NCI-H2107 treated with DMSO at 0.1 percent for 48 hours (cell line): ENCODE measurements at regions not wholly inside any gene's neighbourhood (a gene's known extent, or its start where the extent isn't known, plus 50 kb on each side); places are given as distances from the start of the nearest gene placed in this dataset.

Experiments used
- DNase-seq: peaks from one replicate; lab custom pipeline; 2025; ENCODE audit not compliant: unreplicated experiment; lab: John Stamatoyannopoulos, UW

DNA sequence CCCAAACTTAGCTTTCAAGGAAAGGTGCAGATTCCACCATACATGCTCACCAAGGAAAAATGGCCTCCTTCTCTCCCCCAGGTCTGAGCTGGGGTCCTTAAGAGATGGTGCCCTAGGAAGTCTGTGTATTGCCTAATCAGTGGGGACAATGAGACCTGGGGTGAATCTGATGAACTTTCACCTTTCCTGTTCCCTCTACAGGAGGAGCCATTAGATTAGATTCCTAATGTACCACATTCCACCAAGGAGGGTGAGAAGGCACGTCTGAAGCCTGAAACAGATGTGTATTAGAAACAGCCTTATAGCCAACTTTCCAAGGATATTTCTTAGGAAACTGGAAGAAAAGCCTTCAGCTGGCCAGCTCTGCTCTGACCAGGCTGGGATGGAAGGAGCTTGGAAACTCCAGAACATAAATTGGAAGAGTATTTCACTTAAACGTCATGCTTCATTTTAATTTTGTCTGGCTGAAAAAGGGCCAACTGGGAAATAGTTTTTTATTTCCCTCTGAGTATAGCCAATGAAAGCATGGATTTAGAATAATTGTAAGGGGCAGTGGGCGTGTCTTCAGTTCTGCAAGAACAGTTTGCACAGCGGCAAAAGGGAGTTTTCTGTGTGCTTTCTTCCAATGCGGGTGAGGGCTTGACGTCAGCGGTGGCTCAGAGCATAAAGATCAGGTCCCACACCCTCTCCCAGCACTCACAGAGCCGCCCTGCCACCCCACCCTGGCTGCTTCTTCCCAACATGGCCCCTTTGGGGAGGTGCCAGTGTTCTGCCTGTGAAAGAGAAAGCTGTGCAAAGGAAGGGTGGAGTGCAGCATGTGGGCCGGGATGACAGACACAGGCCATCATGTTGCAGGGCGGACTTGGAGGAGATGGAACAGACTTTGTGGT, 210.9 kb downstream of the ESM1 start:
- DNase-seq, result no peak

DNA sequence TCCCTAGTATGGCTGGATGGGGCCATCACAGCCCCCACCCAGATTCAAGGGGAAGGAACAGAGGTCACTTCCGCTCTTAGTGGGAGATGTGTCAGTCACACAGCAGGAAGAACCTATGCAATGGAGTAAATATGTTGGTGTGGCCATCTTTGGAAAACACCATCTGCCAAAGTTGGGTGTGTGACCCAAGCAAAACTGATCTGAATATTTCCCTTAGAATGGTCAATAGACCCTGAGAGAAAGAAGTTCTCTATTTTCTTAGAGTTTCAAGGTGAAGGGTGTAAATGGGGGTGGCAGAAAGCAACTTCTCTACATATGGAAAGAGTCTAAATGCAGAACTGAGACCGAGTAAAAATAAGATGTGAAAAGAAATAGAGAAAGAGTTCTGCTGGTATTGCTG, 212.7 kb downstream of the ESM1 start:
- DNase-seq, result no peak

DNA sequence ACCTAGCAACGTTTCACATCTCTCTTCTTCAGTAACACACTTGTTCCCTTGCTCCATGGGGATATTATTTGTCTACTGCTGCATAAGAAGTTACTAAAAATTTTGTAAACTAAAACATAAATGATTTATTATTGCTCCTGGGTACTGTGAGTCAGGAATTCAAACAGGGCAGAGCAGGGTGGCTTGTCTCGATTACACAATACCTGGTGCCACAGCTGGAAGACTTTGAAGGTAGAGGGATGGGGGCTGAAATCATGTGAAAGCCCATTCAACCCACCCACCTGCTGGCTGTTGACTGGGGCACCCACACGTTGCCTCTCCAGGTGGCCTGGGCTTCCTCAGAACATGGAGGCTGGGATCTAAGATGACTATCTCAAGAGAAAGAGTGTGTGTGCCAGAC, 213.2 kb downstream of the ESM1 start:
- DNase-seq, result no peak

DNA sequence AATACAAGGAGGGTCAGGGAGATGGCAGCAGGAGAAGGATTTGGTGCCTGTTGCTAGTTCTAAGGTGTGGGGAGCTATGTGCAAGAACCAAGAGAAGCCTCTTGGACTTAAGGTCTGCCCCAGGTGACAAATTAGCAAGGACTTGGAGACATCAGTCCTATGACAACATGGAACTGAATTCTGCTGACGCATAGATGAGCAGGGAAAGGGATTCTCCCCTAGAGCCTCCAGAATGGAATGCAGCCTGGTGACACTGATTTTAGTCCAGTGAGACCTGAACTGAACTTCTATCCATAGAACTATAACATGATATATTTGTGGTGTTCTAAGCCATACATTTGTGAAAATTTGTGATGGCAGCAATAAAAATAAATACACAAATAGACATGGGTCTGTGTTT, 215.6 kb downstream of the ESM1 start:
- DNase-seq, result no peak

DNA sequence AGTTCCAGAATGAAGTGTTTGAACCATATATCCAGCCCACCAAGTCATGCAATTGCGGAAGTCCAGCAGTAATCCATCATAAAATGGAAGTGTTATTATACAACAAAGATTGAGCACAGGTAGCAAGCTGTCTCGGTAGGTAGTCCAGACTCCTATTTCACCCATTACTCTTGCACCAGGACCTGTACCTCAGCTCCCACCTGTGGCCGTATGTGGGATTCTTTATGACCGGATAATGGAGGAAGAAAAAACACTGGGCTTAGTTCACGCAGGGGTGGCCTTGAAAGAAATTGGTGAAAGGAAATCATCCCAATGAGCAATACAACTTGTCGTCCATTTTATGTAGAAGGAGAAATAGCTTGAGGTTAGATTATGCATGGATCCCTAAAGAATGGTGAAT, 216.3 kb downstream of the ESM1 start:
- peak; percentile 13 for DNase-seq

DNA sequence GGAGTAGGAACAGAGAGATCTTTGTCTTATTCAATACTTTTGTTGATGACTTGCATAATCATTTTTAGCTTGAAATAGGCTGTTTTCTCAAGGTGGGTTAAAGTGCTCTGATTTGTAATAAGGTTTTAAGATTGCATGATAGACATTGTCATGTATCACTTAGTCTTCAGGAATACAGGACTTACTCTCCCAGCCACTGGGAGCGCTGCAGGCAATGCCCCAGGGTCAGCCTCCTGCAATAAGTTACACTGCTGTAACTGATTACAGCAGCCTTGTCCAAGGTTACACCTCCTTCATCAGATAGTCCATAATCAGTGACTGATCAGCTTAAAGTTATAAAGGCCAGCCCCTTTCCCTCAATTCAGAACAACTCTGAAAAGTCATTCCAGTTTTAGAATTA, 218.6 kb downstream of the ESM1 start:
- DNase-seq, result no peak

DNA sequence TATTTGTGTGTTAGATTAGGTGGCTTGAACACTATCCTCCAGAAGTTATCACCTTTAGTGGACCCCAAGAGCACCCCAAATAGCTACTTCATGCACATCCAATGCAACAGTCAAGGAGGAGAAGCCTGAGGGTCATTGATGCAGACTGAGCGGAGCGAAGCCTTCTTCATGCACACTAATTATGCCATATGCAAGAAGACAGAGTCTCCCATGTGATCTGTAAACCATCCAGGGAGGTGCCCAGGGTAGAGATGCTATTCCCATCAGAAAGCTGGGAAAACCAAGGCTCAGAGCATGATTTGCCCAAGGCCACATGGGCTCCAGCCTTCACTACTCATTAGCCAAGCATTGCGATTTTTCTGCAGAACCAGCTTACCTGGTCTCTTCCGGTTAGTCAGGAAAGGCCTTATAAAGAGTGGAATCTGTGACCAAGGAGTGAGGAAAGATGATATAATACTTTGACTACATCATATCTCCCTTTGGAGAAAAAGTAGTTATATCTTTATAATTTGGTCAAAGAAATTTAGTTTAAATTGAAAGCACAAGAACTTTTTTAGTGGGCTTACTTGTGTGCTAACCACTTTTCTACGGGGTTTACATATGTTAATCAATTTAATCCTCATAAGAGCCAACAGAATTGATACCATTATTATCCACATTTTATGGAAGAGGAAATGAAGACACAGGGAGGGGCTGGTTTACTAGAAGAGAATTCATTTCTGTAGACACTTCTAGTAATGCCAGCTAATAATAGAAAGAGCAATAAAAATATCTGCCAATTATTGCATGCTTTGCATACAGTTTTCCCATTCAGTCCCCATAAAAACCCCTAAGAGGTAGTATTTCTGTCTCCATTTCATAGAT, 220.0 kb downstream of the ESM1 start:
- no peak for DNase-seq

DNA sequence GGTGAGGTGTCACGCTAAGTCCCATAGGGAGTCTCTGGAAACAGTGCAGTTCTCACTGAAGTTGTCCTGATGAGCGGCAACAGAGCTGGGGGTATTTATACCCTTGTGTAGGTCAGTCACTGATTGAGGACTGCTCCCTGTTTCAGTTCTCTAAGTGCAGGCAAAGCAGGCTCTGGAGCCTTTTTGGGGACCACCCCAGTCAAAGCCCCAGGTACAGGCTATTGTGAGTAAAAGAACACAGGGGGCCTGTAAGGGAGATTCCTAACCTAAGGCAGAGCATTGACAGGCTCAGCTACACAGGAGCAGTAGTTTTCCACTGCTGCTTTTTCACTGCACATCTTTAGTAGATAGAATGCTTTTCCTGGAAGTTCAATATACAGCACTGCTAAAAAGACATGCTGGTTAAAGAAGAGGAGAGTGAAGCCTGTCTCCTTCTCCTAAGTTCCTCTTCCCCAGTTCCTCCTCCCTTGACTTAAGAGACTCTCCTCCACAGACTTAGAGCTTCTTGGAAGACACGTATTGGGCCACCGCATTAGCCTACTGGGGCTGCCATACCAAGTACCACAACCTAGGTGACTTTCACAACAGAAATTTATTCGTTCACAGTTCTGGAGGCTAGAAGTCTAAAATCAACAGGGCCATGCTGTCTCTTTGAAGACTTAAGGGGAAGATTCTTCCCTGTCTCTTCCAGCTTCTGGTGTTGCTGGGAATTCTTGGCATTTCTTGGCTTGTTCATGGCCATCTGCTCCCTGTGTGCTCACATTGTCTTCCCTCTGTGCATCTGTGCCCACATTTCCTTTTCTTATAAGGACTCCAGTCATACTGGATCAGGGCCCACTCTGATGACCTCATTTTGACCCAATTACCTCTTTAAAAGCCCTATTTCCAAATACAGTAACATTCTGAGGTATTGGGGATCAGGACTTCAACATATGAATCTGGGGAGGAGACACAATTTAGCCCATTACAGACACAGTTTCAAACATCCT, 221.0 kb downstream of the ESM1 start:
- DNase-seq, result no peak

DNA sequence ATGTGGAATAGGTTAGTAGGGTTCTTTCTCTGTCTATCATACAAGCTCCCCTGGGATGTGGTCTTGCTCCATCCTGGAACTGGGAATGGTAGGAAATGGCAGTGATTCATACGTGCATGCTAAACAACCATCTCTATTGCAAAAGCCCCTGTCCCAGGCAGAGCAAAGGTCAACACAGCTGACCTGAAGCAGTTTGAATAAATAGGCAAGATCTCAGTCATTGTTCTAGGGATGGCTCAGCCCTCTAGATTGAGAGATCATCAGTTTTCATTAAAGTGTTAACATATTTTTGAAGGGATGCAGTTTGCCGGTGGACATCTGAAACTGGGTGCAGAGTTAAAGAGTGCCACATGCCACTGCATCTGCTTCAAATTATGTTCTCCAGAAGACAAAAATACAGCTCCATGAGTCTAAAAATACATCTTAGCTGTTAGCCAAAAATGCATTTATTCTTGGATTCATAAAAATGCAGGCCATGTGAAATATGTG, 224.1 kb downstream of the ESM1 start:
- no peak for DNase-seq

DNA sequence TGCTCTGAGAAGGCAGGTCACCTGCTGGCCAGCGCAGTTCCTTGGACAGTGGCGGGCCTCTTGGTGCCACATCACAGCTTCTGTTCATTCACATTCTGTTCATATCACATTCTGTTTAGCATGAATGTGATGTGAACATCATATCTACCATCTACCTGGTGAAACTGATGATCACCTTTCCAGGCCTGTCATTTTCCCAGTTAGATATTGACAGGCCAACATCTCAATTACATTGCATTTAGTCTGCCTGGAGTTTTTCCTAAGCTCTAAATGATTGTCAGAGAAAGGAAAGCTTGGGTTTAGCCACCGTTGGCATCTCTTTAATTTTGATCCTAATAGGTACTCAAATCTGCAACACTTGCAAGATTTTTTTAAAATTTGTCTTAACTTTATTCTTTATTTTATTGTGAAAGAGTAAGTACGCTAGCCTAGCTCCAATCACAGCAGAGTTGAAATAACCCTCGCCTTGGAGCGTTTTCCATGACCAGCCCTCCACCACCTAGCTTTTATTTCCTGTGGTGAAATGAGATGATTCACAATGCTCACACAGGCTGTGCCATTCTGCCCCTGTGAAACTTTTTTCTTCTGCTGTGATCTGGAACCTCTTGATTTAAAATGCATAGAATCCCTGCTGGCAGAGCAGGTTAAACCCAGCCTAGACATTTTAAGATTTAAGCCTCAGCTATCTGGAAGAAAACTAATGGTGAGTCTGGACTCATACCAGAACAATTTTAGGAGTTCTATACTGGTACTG, 225.0 kb downstream of the ESM1 start:
- no peak for DNase-seq

DNA sequence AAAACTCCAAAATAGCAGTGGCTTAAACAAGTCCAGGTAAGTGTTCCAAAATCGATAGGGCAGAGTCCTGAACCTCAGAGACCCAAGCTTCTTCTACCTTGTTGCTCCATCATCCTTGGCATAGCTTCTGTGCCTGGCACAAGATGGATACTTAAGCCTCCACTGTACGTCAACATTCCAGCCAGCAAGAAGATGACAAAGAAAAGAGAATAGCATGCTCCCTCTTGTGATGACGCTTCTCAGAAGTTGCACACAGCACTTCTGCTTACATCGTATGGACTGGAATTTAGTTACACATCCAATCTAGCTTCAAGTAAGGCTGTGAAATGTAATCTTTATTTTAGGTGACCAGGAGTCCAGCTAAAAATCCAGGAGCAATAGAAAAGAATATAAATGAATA, 227.4 kb downstream of the ESM1 start:
- no peak for DNase-seq

DNA sequence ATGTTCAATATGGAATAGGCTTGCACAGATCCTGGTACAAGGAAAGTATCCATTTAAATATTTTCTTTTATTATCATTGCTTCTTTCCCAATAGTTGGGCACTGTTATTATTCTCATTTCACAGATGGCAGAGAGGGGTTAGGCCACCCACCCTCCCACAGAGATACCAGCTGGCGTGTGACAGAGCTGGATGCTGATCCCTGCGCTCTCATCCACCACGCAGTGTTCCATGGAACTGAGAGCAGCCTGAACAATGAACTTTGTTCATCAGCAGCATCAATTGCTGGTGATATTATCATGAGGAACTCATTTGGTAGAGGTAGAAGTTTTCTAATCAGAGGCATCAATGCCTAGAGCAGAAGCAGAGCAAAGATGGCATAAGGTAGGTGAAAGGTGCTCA, 227.9 kb downstream of the ESM1 start:
- no peak for DNase-seq

DNA sequence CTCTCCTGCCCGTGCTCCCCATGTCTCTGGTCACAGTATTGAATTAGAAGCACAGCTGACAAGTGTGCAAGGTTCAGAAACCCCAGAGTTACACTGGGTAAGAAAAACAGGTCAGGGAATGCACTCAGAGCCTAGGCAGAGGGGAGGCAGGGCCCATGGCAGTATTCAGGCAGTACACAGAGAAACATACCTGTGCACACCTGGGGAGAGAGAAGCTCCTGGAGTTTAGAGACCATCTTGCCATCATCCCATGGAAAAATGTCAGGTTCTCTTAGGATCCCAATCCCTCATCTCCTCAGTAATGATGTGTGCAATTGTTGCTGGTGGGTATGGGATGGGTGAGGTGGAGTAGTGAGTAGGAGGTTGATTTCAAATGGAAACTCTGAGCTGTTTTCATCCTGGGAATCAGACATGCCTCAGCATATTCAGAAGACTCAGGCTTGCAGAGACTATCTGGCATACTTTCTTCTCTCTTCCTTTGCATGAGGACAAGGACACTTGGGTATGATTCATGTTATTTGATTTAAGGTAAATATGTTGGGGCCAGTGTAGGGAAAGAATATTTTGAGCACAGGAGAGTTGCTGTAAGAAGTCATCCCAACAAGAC, 228.5 kb downstream of the ESM1 start:
- no peak for DNase-seq

DNA sequence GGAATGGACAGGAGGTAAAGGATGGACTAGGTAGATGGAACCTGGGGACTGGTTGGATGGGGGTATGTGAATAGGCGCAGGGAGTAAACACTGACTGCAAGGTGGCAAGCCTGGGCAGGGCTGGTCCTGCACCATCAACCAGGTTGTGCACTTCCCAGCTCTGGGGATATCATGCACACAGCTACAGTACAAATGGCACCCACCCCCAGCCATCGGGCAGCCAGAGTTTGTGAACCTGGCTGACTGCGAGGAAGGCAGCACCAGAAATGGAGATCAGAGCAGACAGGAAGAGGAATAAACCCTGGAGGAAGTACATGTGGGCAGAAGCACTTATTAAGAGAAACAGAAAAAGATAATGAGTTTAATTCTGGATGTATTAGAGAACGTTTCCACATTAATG, 229.1 kb downstream of the ESM1 start:
- no peak for DNase-seq

DNA sequence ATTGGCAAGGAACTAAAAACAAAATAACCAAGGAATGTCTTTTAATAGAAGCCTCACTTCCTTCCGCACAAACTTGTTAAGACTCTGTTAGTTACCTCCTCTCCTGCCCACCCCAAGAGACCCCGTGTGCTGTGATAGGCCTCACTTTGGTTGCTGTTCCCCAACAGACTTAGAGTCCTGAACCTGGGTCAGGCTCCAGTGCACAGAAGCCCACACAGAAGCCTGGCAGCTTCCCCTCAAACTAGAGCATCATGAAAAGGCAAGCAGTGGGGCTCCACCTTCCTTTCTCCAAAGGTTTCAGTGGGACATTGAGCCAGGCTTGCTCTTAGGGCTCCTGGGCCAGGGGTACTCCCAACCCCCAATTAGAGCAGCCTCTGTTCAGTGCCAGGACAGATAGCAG, 230.5 kb downstream of the ESM1 start:
- no peak for DNase-seq

DNA sequence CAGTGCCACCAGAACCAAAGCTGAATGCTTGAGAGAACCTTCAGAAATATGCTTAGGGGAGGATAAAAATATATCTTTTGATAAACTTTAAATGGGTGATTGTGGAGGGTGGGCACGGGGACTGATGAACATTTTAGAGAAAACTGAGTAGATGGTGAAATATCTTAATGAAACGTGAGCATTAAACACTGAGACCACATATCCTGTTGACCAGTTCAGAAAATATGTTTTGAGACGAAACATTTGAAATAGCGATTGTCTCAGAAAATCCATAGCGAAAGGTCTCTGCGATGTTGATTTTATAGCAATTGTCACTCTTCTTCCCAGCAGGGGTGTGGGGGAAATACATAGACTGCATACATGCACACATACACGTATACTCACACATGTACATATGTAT, 231.0 kb downstream of the ESM1 start:
- no peak for DNase-seq

DNA sequence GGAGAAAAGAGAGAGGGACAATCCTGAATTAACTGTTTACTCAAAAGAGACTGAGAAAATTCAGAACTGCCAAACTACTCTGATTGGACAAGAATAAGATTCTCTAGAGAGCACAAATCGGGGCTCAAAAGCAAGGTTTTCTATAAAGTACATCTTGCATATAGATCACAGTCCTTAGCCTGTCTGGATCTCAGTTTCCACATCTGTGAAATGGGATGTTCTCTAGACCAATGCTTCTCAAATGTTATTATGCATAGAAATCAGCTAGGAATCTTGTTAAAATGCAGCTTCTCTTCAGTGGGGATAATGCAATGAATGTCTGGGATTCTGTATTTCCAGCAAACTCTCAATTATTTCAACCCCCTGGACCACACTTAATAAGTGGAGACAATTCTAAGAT, 231.6 kb downstream of the ESM1 start:
- no peak for DNase-seq

DNA sequence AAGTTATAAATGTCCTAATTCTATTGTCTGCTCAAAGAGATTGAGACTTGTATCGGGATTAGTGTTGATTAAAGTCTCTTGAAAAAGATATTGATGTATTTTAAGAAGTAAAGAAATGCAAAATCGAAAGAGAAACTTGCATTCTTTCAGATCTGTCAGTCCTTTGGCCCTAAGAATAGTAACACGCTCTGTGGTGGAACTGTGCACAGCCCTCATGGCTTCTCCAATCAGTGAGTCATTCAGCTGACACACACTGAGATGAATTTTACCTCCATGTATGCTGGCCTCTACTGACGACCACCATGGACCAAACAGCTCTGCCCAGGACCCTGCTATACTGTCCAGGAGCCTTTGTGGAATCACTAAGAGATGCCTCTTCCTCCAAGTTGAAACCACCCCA, 232.4 kb downstream of the ESM1 start:
- DNase-seq, result no peak

DNA sequence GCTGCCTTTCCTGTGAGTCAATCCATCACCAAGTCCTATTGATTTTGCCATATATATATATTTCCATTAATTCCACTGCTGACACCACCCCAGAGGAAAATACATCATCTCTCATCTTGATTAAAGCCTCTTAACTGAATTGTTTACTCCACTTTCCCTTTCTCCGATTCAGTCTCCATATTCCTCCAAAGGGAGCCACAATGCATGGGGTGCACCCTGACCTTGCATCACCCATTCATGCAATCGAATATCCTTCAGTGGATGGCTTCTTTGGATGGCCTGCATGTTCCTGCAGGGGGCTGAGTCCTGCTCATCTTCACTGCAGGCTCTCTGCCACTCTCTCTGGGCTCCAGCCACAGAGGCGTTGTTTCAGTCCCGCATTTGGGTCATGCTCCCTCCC, 231.0 kb downstream of the SNX18 start:
- DNase-seq, result no peak
